Hepatocyte (in vitro differentiated cells): ENCODE measurements at regions not wholly inside any gene's neighbourhood (a gene's known extent, or its start where the extent isn't known, plus 50 kb on each side); places are given as distances from the start of the nearest gene placed in this dataset.

Source experiments
- EZH2 ChIP-seq: fragments of 200-600 bp; sonication (generic); IDR thresholded peaks from 2 replicates; pipeline ENCODE4 v1.6.1; 2016; ENCODE audit warnings: antibody characterized with exemption, mild to moderate bottlenecking, borderline replicate concordance
- TF ChIP-seq, protein P1 (sequence below): fragments of 200-600 bp; sonication (generic); IDR thresholded peaks from 2 replicates; pipeline ENCODE4 v1.5.1; 2016; ENCODE audit warnings: antibody characterized with exemption, mild to moderate bottlenecking; ENCODE audit not compliant: poor library complexity

DNA sequence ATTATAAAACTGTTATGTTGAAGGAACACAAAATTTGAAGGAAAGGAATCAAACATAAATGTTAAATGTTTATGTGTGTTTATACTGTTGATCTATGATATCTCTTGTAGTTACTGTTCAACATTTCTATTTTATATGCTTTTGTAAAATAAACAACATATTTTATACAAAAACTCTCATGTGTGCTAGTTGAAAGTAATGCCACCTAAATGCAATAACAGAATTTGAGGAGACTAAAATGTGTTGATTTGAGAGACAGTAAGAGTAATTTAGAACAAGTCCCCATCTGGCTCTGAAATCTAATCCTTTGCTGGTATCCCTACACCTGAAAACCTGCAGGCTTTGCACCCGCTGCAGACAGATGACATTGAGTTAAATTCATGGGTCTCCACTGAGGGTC lies 95.7 kb upstream of the TOP3B start:
- TF ChIP-seq, protein P1, sequence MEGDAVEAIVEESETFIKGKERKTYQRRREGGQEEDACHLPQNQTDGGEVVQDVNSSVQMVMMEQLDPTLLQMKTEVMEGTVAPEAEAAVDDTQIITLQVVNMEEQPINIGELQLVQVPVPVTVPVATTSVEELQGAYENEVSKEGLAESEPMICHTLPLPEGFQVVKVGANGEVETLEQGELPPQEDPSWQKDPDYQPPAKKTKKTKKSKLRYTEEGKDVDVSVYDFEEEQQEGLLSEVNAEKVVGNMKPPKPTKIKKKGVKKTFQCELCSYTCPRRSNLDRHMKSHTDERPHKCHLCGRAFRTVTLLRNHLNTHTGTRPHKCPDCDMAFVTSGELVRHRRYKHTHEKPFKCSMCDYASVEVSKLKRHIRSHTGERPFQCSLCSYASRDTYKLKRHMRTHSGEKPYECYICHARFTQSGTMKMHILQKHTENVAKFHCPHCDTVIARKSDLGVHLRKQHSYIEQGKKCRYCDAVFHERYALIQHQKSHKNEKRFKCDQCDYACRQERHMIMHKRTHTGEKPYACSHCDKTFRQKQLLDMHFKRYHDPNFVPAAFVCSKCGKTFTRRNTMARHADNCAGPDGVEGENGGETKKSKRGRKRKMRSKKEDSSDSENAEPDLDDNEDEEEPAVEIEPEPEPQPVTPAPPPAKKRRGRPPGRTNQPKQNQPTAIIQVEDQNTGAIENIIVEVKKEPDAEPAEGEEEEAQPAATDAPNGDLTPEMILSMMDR: no peak
- no peak for TF ChIP-seq EZH2
